Uterus (tissue), 2 donors: ENCODE measurements at regions not wholly inside any gene's neighbourhood (a gene's known extent, or its start where the extent isn't known, plus 50 kb on each side); places are given as distances from the start of the nearest gene placed in this dataset.

Source experiments
- POLR2A ChIP-seq, 2 donors: fragments of 450-650 bp; IDR thresholded peaks; one replicate each; pipeline ENCODE4 v1.6.1; 2016; ENCODE audit warnings: antibody characterized with exemption in 2 of 2, mild to moderate bottlenecking in 1 of 2, moderate library complexity in 1 of 2
- TF ChIP-seq, protein P1 (sequence below), 4 experiments: fragments of 200-600 bp in 2 of 4; fragments of 450-650 bp in 2 of 4; sonication (generic) in 2 of 4; IDR thresholded peaks; one replicate each; pipeline ENCODE4 v1.5.1; 2016 to 2019; ENCODE audit warnings: antibody characterized with exemption in 4 of 4, mild to moderate bottlenecking in 2 of 4, moderate library complexity in 1 of 4

- TF ChIP-seq, protein P1, sequence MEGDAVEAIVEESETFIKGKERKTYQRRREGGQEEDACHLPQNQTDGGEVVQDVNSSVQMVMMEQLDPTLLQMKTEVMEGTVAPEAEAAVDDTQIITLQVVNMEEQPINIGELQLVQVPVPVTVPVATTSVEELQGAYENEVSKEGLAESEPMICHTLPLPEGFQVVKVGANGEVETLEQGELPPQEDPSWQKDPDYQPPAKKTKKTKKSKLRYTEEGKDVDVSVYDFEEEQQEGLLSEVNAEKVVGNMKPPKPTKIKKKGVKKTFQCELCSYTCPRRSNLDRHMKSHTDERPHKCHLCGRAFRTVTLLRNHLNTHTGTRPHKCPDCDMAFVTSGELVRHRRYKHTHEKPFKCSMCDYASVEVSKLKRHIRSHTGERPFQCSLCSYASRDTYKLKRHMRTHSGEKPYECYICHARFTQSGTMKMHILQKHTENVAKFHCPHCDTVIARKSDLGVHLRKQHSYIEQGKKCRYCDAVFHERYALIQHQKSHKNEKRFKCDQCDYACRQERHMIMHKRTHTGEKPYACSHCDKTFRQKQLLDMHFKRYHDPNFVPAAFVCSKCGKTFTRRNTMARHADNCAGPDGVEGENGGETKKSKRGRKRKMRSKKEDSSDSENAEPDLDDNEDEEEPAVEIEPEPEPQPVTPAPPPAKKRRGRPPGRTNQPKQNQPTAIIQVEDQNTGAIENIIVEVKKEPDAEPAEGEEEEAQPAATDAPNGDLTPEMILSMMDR (IDR thresholded peaks at IDR 0.05), result no peak
- TF ChIP-seq POLR2A (IDR thresholded peaks at IDR 0.05), result no peak
Measured at GRCh38 chr14:81972601-81973000, 438.9 kb upstream of the SEL1L start.
